ENCODE measurements at regions not wholly inside any gene's neighbourhood (a gene's known extent, or its start where the extent isn't known, plus 50 kb on each side); places are given as distances from the start of the nearest gene placed in this dataset.

GRCh38 chr7:17544401-17544800 is 245.9 kb downstream of the AHR start:
- in situ Hi-C loops (cut with MboI; ENCODE audit: low sequenced_read_pairs, unreplicated experiment): loop anchor here (25.0 kb wide), 1 partner anchor 557 kb away; no protein-coding TSS in a partner anchor
- TF ChIP-seq CTCF (IDR thresholded peaks at IDR 0.05; ENCODE audit: borderline replicate concordance, control extremely low read depth, extremely low read depth, insufficient read depth, missing control alignments): no peak
- DNase-seq (ENCODE audit: low spot score): no peak

- TF ChIP-seq CTCF (IDR thresholded peaks at IDR 0.05; ENCODE audit: borderline replicate concordance, control extremely low read depth, extremely low read depth, insufficient read depth, missing control alignments): no peak
- in situ Hi-C loops (cut with MboI; ENCODE audit: low sequenced_read_pairs, unreplicated experiment): loop anchor here (25.0 kb wide), 1 partner anchor 558 kb away; no protein-coding TSS in a partner anchor
Measured at GRCh38 chr7:17545348-17545747, 246.9 kb downstream of the AHR start.

DNA sequence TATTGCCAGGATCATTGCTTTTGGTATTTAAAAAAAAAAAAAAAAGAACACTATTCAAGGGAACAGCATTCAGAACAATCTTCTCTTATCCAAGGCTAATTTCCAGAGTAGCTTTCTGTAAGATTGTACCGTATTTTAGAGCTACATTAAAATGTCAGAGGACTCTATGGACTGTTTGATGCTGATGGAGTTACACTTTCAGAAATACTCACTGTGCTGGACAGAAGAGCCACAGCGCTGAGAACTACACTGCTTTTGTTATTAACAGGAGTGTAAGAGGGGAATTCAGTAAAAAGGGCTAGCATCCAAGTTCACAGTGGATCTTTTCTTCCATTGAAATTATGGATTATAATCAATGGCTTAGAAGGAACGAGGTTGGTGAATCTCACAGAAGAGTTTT is 247.7 kb downstream of the AHR start:
- in situ Hi-C loops (cut with MboI; ENCODE audit: low sequenced_read_pairs, unreplicated experiment): loop anchor here (25.0 kb wide), 1 partner anchor 559 kb away; no protein-coding TSS in a partner anchor
- no peak for TF ChIP-seq CTCF (IDR thresholded peaks at IDR 0.05; ENCODE audit: borderline replicate concordance, control extremely low read depth, extremely low read depth, insufficient read depth, missing control alignments)
- no peak for DNase-seq (ENCODE audit: low spot score)

More at GRCh38 chr7:17545348-17545747, 246.9 kb downstream of the AHR start:
- DNase-seq (ENCODE audit: low spot score): no peak

DNA sequence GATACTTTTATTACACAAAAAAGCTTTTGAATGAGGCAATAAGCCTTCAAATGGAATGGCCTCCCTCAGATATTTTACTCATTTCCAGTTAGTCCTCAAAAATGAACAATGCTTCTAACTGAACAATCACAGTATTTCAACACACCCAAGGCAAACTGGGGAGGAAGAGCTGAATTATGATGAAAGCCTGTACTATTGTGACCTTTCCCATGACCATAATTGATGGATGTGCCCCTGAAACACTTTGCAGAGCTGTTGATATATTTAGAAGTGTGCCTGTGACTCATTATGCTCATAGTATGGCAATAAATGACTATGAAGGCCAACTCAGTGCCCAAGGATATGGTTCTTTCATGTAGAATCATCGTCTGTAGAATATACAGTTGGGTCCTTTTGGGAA is 248.1 kb downstream of the AHR start:
- no peak for DNase-seq (ENCODE audit: low spot score)
- no peak for TF ChIP-seq CTCF (IDR thresholded peaks at IDR 0.05; ENCODE audit: borderline replicate concordance, control extremely low read depth, extremely low read depth, insufficient read depth, missing control alignments)
- in situ Hi-C loops (cut with MboI; ENCODE audit: low sequenced_read_pairs, unreplicated experiment): loop anchor here (25.0 kb wide), 1 partner anchor 559 kb away; no protein-coding TSS in a partner anchor

GRCh38 chr7:17548014-17548653 is 249.7 kb downstream of the AHR start:
- no peak for TF ChIP-seq CTCF (IDR thresholded peaks at IDR 0.05; ENCODE audit: borderline replicate concordance, control extremely low read depth, extremely low read depth, insufficient read depth, missing control alignments)
- DNase-seq (ENCODE audit: low spot score): no peak
- in situ Hi-C loops (cut with MboI; ENCODE audit: low sequenced_read_pairs, unreplicated experiment): loop anchor here (25.0 kb wide), 1 partner anchor 561 kb away; no protein-coding TSS in a partner anchor

DNA sequence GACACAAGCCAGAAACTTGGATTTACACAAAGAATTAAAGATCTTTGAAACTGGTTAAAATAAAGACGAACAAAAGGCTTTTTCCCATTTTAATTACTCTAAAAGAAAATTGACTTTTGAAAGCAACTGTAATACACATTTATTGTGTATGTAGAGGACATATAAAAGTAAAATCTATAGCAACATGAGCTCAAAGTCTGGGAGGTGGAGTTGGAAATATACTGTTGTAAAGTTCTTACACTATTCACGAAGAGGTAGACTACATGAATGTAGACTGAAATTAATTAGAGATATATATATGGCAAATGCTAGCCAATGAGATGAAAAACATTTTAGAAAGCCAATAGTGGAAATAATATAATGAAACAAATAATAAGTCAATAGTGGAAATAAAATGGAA is 251.0 kb downstream of the AHR start:
- TF ChIP-seq CTCF (IDR thresholded peaks at IDR 0.05; ENCODE audit: borderline replicate concordance, control extremely low read depth, extremely low read depth, insufficient read depth, missing control alignments): no peak
- no peak for DNase-seq (ENCODE audit: low spot score)
- in situ Hi-C loops (cut with MboI; ENCODE audit: low sequenced_read_pairs, unreplicated experiment): loop anchor here (25.0 kb wide), 1 partner anchor 562 kb away; no protein-coding TSS in a partner anchor

Measured in GM13976 (cell line).